ENCODE measurements at regions not wholly inside any gene's neighbourhood (a gene's known extent, or its start where the extent isn't known, plus 50 kb on each side); places are given as distances from the start of the nearest gene placed in this dataset.

GRCh38 chr6:163893609-163894189 lies 479.2 kb downstream of the QKI start:
- Histone ChIP-seq H2AFZ (ENCODE audit: low read depth, low read length) (no peak overlapping the region), H3K9ac (ENCODE audit: low read length) (no peak overlapping the region), H3K27ac (ENCODE audit: low read length, poor library complexity, severe bottlenecking) (no peak overlapping the region), H2AK5ac (ENCODE audit: low read length, severe bottlenecking) (no peak overlapping the region), H3K18ac (ENCODE audit: low read depth in 1 of 2, low read length in 2 of 2) (no peak overlapping the region), H3K9me3 (ENCODE audit: control insufficient read depth, low read length) (no peaks in the 10 kb centered on the region), H3K4ac (ENCODE audit: low read depth in 1 of 2, low read length in 2 of 2) (no peak overlapping the region), H3K4me1 (ENCODE audit: control insufficient read depth, insufficient read depth, low read depth, low read length) (peaks cover 3% of the 10 kb centered on the region), H2BK12ac (ENCODE audit: low read length in 2 of 2) (no peak overlapping the region), H2BK120ac (ENCODE audit: low read depth, low read length) (no peak overlapping the region), H4K91ac (ENCODE audit: low read length) (no peak overlapping the region), H3K27me3 (ENCODE audit: control insufficient read depth in 1 of 2, insufficient read depth in 1 of 2, low read length in 2 of 2) (no peaks in the 10 kb centered on the region), H3K36me3 (ENCODE audit: control insufficient read depth in 1 of 2, insufficient read depth in 2 of 2, low read depth in 1 of 2, low read length in 2 of 2) (no peaks in the 10 kb centered on the region), H2BK5ac (ENCODE audit: low read depth, low read length, poor library complexity, severe bottlenecking) (no peak overlapping the region), H3K23ac (ENCODE audit: low read length in 2 of 2) (no peak overlapping the region), H3K79me1 (replicated peaks; ENCODE audit: low read length, poor library complexity, severe bottlenecking) (no peaks in the 10 kb centered on the region), H2BK15ac (ENCODE audit: low read depth, poor library complexity, severe bottlenecking) (no peak overlapping the region), H3K4me3 (ENCODE audit: insufficient read depth in 1 of 2, low read depth in 1 of 2, low read length in 2 of 2) (no peak overlapping the region), H3K4me2 (ENCODE audit: low read length, poor library complexity, severe bottlenecking) (no peak overlapping the region), H3K14ac (ENCODE audit: low read length in 2 of 2) (no peak overlapping the region), H4K8ac (ENCODE audit: low read length) (no peak overlapping the region)
- WGBS = 52% methylated on average over 1 of the region's 4 CpGs
- DNase-seq = no peak

GRCh38 chr6:163892824-163893561 lies 478.5 kb downstream of the QKI start:
- Histone ChIP-seq H3K36me3 (ENCODE audit: control insufficient read depth in 1 of 2, insufficient read depth in 2 of 2, low read depth in 1 of 2, low read length in 2 of 2) (no peaks in the 10 kb centered on the region), H3K9me3 (ENCODE audit: control insufficient read depth, low read length) (peaks cover 6% of the 10 kb centered on the region), H3K9ac (ENCODE audit: low read length) (no peak overlapping the region), H2BK120ac (ENCODE audit: low read depth, low read length) (peak overlapping the region; percentile 8), H3K27ac (ENCODE audit: low read length, poor library complexity, severe bottlenecking) (no peak overlapping the region), H3K4ac (ENCODE audit: low read depth in 1 of 2, low read length in 2 of 2) (no peak overlapping the region), H4K91ac (ENCODE audit: low read length) (no peak overlapping the region), H2BK12ac (ENCODE audit: low read length in 2 of 2) (no peak overlapping the region), H2BK5ac (ENCODE audit: low read depth, low read length, poor library complexity, severe bottlenecking) (no peak overlapping the region), H3K23ac (ENCODE audit: low read length in 2 of 2) (no peak overlapping the region), H3K4me3 (ENCODE audit: insufficient read depth in 1 of 2, low read depth in 1 of 2, low read length in 2 of 2) (no peak overlapping the region), H3K27me3 (ENCODE audit: control insufficient read depth in 1 of 2, insufficient read depth in 1 of 2, low read length in 2 of 2) (no peaks in the 10 kb centered on the region), H3K14ac (ENCODE audit: low read length in 2 of 2) (no peak overlapping the region), H3K4me2 (ENCODE audit: low read length, poor library complexity, severe bottlenecking) (no peak overlapping the region), H3K79me1 (replicated peaks; ENCODE audit: low read length, poor library complexity, severe bottlenecking) (no peaks in the 10 kb centered on the region), H3K4me1 (ENCODE audit: control insufficient read depth, insufficient read depth, low read depth, low read length) (peaks cover 3% of the 10 kb centered on the region), H2AK5ac (ENCODE audit: low read length, severe bottlenecking) (no peak overlapping the region), H2AFZ (ENCODE audit: low read depth, low read length) (no peak overlapping the region), H3K18ac (ENCODE audit: low read depth in 1 of 2, low read length in 2 of 2) (no peak overlapping the region), H2BK15ac (ENCODE audit: low read depth, poor library complexity, severe bottlenecking) (no peak overlapping the region), H4K8ac (ENCODE audit: low read length) (no peak overlapping the region)
- 89% methylated on average over 12 of the region's 12 CpGs for WGBS
- no peak for DNase-seq

DNA sequence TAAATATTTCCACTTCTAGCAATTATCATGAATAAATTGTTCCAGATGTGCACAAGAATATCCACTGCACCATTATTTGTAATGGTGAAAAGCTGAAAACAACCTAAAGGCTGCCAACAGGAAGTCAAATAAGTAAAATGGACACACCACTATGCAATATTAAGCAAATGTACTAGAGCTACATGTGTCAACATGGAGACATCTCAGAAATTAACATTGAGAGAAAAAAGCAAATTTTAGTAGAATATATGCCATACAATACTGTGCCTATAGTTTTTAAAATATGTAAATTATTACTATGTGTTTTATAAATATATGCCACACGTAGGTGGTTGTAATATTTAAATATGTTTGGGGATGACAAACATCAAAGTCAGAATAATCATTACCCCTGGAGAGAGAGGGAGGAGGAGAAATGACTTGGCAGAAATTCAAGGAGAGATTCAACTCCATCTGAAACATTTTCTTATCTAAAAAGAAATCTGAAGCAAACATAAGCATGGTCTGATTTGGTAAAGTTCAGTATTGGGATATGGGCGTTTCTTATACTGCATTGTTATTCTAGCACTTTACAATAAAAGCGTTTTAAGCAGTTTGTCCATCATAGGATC lies 475.5 kb downstream of the QKI start:
- H4K91ac ChIP-seq (ENCODE audit: low read length) = no peak overlapping the region
- H3K4me3 ChIP-seq (ENCODE audit: insufficient read depth in 1 of 2, low read depth in 1 of 2, low read length in 2 of 2) = no peak overlapping the region
- no peak for DNase-seq
- H3K9ac ChIP-seq (ENCODE audit: low read length) = no peak overlapping the region
- H2BK120ac ChIP-seq (ENCODE audit: low read depth, low read length) = no peak overlapping the region
- no peak overlapping the region for H2BK12ac ChIP-seq (ENCODE audit: low read length in 2 of 2)
- WGBS = 100% methylated on average over 2 of the region's 3 CpGs
- no peak overlapping the region for H3K18ac ChIP-seq (ENCODE audit: low read depth in 1 of 2, low read length in 2 of 2)
- no peak overlapping the region for H3K14ac ChIP-seq (ENCODE audit: low read length in 2 of 2)
- H3K4me1 ChIP-seq (ENCODE audit: control insufficient read depth, insufficient read depth, low read depth, low read length) = no peaks in the 10 kb centered on the region
- no peak overlapping the region for H3K27ac ChIP-seq (ENCODE audit: low read length, poor library complexity, severe bottlenecking)
- H3K4ac ChIP-seq (ENCODE audit: low read depth in 1 of 2, low read length in 2 of 2) = no peak overlapping the region
- no peaks in the 10 kb centered on the region for H3K36me3 ChIP-seq (ENCODE audit: control insufficient read depth in 1 of 2, insufficient read depth in 2 of 2, low read depth in 1 of 2, low read length in 2 of 2)
- no peak overlapping the region for H2AK5ac ChIP-seq (ENCODE audit: low read length, severe bottlenecking)
- H2BK15ac ChIP-seq (ENCODE audit: low read depth, poor library complexity, severe bottlenecking) = no peak overlapping the region
- H3K27me3 ChIP-seq (ENCODE audit: control insufficient read depth in 1 of 2, insufficient read depth in 1 of 2, low read length in 2 of 2) = no peaks in the 10 kb centered on the region
- H2BK5ac ChIP-seq (ENCODE audit: low read depth, low read length, poor library complexity, severe bottlenecking) = no peak overlapping the region
- H3K4me2 ChIP-seq (ENCODE audit: low read length, poor library complexity, severe bottlenecking) = no peak overlapping the region
- no peak overlapping the region for H4K8ac ChIP-seq (ENCODE audit: low read length)
- H3K79me1 ChIP-seq (replicated peaks; ENCODE audit: low read length, poor library complexity, severe bottlenecking) = no peaks in the 10 kb centered on the region
- no peak overlapping the region for H2AFZ ChIP-seq (ENCODE audit: low read depth, low read length)
- peaks cover 9% of the 10 kb centered on the region for H3K9me3 ChIP-seq (ENCODE audit: control insufficient read depth, low read length)
- H3K23ac ChIP-seq (ENCODE audit: low read length in 2 of 2) = no peak overlapping the region

DNA sequence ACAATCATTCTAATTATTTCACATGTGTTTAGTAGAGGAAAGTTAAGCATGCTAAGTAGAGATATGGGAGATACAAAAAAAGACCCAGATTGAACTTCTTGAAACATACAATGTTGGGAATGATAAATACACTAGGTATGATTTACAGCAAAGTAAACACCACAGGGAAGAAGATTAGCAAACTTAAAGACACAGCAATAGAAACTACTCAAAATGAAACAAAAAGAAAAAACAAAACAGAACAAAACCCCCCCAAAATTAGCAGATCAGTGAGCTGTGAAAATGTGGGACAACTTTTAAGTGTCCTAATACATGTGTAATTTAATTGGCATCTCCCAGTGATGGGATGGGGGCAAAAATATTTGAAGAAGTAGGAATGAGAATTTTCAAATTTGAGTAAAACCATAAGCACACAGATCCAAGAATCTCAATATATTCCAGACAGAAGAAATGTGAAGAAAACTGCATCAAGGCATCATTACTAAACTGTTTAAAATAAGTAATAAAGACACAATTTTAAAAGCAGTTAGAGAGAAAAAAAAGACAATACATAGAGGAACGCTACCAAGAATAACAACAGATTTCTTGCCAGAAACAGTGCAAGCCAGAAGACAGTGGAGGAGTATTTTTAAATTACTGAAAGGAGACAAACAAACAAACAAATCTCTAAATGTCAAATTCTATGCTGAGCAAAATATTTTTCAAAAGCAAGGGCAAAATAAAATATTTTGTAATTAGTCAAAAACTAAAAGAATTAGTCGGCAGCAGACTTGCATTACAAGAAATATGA lies 473.7 kb downstream of the QKI start:
- Histone ChIP-seq H3K9me3 (ENCODE audit: control insufficient read depth, low read length) (peaks cover 9% of the 10 kb centered on the region), H3K79me1 (replicated peaks; ENCODE audit: low read length, poor library complexity, severe bottlenecking) (no peaks in the 10 kb centered on the region), H3K23ac (ENCODE audit: low read length in 2 of 2) (no peak overlapping the region), H2BK5ac (ENCODE audit: low read depth, low read length, poor library complexity, severe bottlenecking) (no peak overlapping the region), H2AFZ (ENCODE audit: low read depth, low read length) (no peak overlapping the region), H2BK15ac (ENCODE audit: low read depth, poor library complexity, severe bottlenecking) (no peak overlapping the region), H3K27ac (ENCODE audit: low read length, poor library complexity, severe bottlenecking) (no peak overlapping the region), H3K9ac (ENCODE audit: low read length) (no peak overlapping the region), H2BK120ac (ENCODE audit: low read depth, low read length) (no peak overlapping the region), H3K4me2 (ENCODE audit: low read length, poor library complexity, severe bottlenecking) (no peak overlapping the region), H2AK5ac (ENCODE audit: low read length, severe bottlenecking) (no peak overlapping the region), H3K4me3 (ENCODE audit: insufficient read depth in 1 of 2, low read depth in 1 of 2, low read length in 2 of 2) (no peak overlapping the region), H3K14ac (ENCODE audit: low read length in 2 of 2) (no peak overlapping the region), H4K91ac (ENCODE audit: low read length) (no peak overlapping the region), H4K8ac (ENCODE audit: low read length) (no peak overlapping the region), H3K4me1 (ENCODE audit: control insufficient read depth, insufficient read depth, low read depth, low read length) (no peaks in the 10 kb centered on the region), H2BK12ac (ENCODE audit: low read length in 2 of 2) (no peak overlapping the region), H3K18ac (ENCODE audit: low read depth in 1 of 2, low read length in 2 of 2) (no peak overlapping the region), H3K36me3 (ENCODE audit: control insufficient read depth in 1 of 2, insufficient read depth in 2 of 2, low read depth in 1 of 2, low read length in 2 of 2) (no peaks in the 10 kb centered on the region), H3K27me3 (ENCODE audit: control insufficient read depth in 1 of 2, insufficient read depth in 1 of 2, low read length in 2 of 2) (no peaks in the 10 kb centered on the region), H3K4ac (ENCODE audit: low read depth in 1 of 2, low read length in 2 of 2) (no peak overlapping the region)
- DNase-seq = no peak
- WGBS = no CpG with 5 or more reads among the region's 2 CpGs
